ENCODE measurements at regions not wholly inside any gene's neighbourhood (a gene's known extent, or its start where the extent isn't known, plus 50 kb on each side); places are given as distances from the start of the nearest gene placed in this dataset.

DNA sequence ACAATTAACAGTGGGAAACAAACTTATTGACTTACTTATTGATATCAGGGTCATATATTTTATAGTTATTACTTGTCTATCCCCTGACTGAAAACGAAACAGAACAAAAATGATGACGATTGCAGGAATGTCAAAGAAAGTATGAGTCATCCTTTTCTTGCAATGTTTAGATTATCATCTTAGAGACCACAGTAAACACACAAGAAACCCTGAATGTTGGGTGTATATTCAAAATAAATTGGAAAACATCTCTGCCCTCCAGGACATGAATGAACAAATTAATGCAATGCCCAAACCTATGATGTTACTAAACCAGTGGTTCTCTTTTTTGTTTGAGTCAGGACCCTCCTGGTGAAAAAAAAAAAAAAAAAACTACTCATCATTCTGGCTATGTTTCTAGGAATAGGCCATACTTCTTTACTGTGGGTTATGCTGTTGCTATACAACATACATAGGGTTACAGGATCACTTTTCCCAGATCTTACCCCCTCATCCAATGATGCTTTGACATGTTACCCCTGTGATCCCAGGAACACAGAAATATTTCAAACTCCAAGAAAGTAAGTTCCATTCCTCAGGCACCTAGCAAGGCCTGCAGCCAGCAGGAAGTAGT is 623.4 kb upstream of the IGFBP3 start:
- no TSS peak for BruUV-seq (replicated peaks)
- H3K9me3 Mint-ChIP-seq (ENCODE audit: low read depth, unreplicated experiment) = peaks cover 8% of the 10 kb centered on the region
- peaks cover 7% of the 10 kb centered on the region for H3K36me3 Mint-ChIP-seq (ENCODE audit: insufficient read depth, unreplicated experiment)
- CTCF ChIA-PET = interaction anchor here (0.9 to 2.1 kb wide), 3 partner anchors 14 to 107 kb away, joined by 3 to 10 read pairs (median 4); no protein-coding TSS in a partner anchor
- H3K4me1 Mint-ChIP-seq (ENCODE audit: low read depth, unreplicated experiment) = peaks cover 53% of the 10 kb centered on the region
- H3K27ac Mint-ChIP-seq (ENCODE audit: unreplicated experiment) = peak overlapping the region; percentile 70
- intact Hi-C loops (cut with micrococcal nuclease; ENCODE audit: unreplicated experiment) = loop anchor here (2.0 to 5.0 kb wide), 2 partner anchors 52 to 608 kb away; no protein-coding TSS in a partner anchor
- no peak for DNase-seq
- no peaks in the 10 kb centered on the region for H3K27me3 Mint-ChIP-seq (ENCODE audit: unreplicated experiment)
- TF ChIP-seq, protein P1, sequence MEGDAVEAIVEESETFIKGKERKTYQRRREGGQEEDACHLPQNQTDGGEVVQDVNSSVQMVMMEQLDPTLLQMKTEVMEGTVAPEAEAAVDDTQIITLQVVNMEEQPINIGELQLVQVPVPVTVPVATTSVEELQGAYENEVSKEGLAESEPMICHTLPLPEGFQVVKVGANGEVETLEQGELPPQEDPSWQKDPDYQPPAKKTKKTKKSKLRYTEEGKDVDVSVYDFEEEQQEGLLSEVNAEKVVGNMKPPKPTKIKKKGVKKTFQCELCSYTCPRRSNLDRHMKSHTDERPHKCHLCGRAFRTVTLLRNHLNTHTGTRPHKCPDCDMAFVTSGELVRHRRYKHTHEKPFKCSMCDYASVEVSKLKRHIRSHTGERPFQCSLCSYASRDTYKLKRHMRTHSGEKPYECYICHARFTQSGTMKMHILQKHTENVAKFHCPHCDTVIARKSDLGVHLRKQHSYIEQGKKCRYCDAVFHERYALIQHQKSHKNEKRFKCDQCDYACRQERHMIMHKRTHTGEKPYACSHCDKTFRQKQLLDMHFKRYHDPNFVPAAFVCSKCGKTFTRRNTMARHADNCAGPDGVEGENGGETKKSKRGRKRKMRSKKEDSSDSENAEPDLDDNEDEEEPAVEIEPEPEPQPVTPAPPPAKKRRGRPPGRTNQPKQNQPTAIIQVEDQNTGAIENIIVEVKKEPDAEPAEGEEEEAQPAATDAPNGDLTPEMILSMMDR (IDR thresholded peaks at IDR 0.05; ENCODE audit: unreplicated experiment) = no peak
- no peak overlapping the region for H3K4me3 Mint-ChIP-seq (ENCODE audit: low read depth, unreplicated experiment)

DNA sequence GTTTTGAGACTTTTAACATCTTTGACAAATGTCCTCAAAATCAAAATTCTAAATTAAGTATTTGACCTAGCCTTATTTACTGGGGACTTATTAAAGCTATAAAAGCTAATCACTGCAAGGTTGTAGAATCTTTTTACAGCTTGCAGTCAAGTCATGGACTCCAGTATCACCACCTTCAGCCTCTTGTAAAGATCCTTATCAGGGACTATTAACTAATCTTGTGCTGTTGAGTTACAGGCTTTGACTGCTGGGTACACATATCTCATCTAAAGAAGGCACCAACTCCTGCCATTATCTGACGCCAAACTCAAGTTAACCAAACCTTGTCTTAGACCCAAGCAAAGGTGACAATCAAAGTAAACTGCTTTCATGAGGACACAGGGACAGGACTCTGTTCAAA is 621.0 kb upstream of the IGFBP3 start:
- no TSS peak for BruUV-seq (replicated peaks)
- H3K9me3 Mint-ChIP-seq (ENCODE audit: low read depth, unreplicated experiment) = peaks cover 3% of the 10 kb centered on the region
- no peak overlapping the region for H3K27ac Mint-ChIP-seq (ENCODE audit: unreplicated experiment)
- H3K4me3 Mint-ChIP-seq (ENCODE audit: low read depth, unreplicated experiment) = no peak overlapping the region
- H3K27me3 Mint-ChIP-seq (ENCODE audit: unreplicated experiment) = no peaks in the 10 kb centered on the region
- H3K4me1 Mint-ChIP-seq (ENCODE audit: low read depth, unreplicated experiment) = peaks cover 45% of the 10 kb centered on the region
- DNase-seq = no peak
- peaks cover 7% of the 10 kb centered on the region for H3K36me3 Mint-ChIP-seq (ENCODE audit: insufficient read depth, unreplicated experiment)
- CTCF ChIA-PET = interaction anchor here (1.0 kb wide), 1 partner anchor 16 kb away, joined by 3 read pairs; no protein-coding TSS in a partner anchor
- intact Hi-C loops (cut with micrococcal nuclease; ENCODE audit: unreplicated experiment) = no loop called here
- TF ChIP-seq, protein P1 (IDR thresholded peaks at IDR 0.05; ENCODE audit: unreplicated experiment) = no peak

DNA sequence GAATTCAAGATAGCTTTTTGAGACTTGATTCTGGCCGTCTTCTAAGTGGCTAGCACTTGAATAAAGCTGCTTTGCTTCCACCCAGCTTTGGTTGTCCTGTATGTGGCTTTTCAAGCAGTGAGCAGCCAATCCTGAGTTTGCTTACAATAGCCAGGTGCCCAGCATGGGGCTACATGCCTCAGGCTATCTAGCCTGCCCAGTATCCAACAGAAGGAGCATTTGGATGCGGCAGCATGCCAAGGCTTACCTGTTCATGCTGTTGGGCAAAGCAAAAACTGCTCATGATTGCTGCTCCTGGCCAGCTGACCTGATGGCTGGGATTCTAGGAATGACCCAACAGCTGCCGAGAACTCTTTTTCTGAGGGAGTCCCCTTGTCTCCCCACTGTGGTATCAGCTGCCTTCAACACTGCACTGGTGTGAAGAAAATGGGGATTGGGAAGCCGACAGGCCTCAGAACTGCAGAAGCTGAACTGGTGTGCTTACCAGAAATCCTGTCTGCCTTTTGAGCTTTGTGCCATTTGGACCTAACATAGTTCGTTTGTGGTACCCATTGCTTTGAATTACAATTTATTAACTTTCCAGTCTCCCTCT is 618.9 kb upstream of the IGFBP3 start:
- Mint-ChIP-seq H3K27ac (ENCODE audit: unreplicated experiment) (no peak overlapping the region), H3K27me3 (ENCODE audit: unreplicated experiment) (no peaks in the 10 kb centered on the region), H3K4me3 (ENCODE audit: low read depth, unreplicated experiment) (no peak overlapping the region), H3K36me3 (ENCODE audit: insufficient read depth, unreplicated experiment) (no peaks in the 10 kb centered on the region), H3K4me1 (ENCODE audit: low read depth, unreplicated experiment) (peaks cover 24% of the 10 kb centered on the region), H3K9me3 (ENCODE audit: low read depth, unreplicated experiment) (peaks cover 5% of the 10 kb centered on the region)
- TF ChIP-seq, protein P1 (IDR thresholded peaks at IDR 0.05; ENCODE audit: unreplicated experiment) = no peak
- BruUV-seq (replicated peaks) = no TSS peak
- intact Hi-C loops (cut with micrococcal nuclease; ENCODE audit: unreplicated experiment) = no loop called here
- CTCF ChIA-PET = no interaction called here
- no peak for DNase-seq

DNA sequence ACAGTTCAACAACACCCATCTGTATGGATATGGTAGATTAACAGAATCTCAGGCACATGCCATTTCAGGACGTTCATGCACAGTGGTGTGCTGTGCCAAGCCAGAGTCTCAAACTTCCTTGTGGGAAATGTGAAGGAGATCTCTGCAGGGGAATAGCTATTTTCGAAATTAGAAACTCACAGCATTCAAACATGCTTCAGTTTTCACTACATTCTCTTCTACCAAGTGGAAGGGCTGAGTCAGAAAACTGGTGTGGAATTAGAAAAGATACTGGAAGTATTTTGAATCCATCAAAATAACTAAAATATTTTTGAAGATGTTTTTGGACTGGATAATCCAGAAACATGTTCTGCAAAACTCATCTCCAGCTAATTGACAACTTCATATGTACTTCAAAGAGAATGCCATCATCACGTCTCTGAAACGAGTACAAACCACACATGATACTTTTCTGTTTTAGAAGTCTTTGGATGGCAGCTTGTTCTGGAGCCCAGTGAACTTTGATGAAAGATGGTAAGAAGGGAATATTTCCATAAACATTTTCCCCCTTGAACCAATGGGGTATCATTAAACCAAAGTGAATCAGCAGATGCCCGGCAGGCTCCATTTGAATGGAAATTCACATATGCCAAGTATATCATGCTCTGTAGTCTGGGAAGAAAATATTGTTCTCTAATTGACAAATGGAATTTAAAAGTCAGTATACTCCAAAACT is 616.3 kb upstream of the IGFBP3 start:
- H3K27me3 Mint-ChIP-seq (ENCODE audit: unreplicated experiment) = no peaks in the 10 kb centered on the region
- H3K4me1 Mint-ChIP-seq (ENCODE audit: low read depth, unreplicated experiment) = no peaks in the 10 kb centered on the region
- CTCF ChIA-PET = interaction anchor here (0.9 kb wide), 1 partner anchor 21 kb away, joined by 3 read pairs; no protein-coding TSS in a partner anchor
- H3K9me3 Mint-ChIP-seq (ENCODE audit: low read depth, unreplicated experiment) = peaks cover 8% of the 10 kb centered on the region
- H3K36me3 Mint-ChIP-seq (ENCODE audit: insufficient read depth, unreplicated experiment) = no peaks in the 10 kb centered on the region
- intact Hi-C loops (cut with micrococcal nuclease; ENCODE audit: unreplicated experiment) = no loop called here
- BruUV-seq (replicated peaks) = no TSS peak
- DNase-seq = no peak
- H3K27ac Mint-ChIP-seq (ENCODE audit: unreplicated experiment) = no peak overlapping the region
- TF ChIP-seq, protein P1 (IDR thresholded peaks at IDR 0.05; ENCODE audit: unreplicated experiment) = no peak
- no peak overlapping the region for H3K4me3 Mint-ChIP-seq (ENCODE audit: low read depth, unreplicated experiment)

Measured in Calu3 (cell line).